GM18873 (cell line): ENCODE measurements at regions not wholly inside any gene's neighbourhood (a gene's known extent, or its start where the extent isn't known, plus 50 kb on each side); places are given as distances from the start of the nearest gene placed in this dataset.

ENCODE experiments used
- ATAC-seq: cut with Tn5 transposase; IDR thresholded peaks from one replicate; pipeline ENCODE4 v1.9.1; 2021; ENCODE audit warnings: mild to moderate bottlenecking, moderate library complexity, moderate number of reproducible peaks; ENCODE audit not compliant: unreplicated experiment, low FRiP score

DNA sequence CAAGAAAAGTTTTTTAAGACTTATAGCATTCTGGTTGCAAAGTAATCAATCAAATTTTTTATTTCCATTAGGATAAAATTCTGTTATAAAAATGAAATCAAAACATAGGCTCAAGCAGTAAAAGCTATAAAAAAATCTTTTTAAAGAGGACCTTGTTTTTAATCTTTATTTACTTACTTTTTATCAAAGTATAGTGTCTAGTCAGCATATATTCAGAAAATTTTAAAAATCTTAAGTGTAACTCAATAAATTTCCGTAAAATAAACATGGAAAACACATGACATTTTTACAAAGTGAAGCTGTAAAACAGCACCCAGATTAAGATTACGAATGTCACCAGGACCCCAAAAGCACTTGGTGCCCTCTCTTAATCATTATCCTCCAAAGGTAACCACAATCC, 302.4 kb downstream of the TMEM161B start:
- ATAC-seq = no peak

DNA sequence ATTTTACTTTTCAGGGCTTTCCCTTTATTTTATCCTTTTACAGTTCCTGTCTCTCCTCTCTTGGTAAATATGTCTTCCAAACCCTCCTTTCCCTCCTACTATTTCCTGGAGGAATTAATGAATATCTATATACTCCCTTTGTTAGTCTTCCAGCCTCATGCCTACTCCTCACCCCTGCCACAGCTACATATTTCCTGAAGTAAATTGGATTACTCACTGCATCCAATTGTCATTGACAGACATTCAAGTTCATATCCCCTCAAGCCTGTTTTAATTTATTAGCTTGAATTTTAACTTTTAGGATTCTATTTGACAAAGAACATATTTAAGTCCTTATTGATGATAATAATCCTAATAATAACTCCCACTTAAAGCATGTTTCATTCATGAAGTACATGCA, 314.5 kb downstream of the TMEM161B start:
- ATAC-seq = no peak

DNA sequence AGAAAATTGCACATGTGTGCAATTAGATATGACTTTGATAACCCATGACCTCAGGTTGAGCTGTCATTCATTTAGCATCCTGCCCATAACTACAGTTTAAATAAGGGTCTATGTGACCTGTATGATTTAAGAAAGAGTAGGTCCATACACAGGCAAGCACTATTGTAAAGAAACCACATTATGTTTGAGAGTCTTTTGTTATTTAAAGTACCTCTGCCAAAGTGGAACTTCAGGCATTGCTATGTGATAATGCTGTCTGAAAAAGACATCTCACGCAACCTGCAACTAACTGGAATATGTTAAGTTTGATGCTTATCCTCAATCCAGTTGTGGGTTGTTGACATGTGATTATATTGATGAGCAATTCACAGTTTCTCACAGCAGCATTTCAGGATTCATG, 317.0 kb downstream of the TMEM161B start:
- ATAC-seq = no peak

DNA sequence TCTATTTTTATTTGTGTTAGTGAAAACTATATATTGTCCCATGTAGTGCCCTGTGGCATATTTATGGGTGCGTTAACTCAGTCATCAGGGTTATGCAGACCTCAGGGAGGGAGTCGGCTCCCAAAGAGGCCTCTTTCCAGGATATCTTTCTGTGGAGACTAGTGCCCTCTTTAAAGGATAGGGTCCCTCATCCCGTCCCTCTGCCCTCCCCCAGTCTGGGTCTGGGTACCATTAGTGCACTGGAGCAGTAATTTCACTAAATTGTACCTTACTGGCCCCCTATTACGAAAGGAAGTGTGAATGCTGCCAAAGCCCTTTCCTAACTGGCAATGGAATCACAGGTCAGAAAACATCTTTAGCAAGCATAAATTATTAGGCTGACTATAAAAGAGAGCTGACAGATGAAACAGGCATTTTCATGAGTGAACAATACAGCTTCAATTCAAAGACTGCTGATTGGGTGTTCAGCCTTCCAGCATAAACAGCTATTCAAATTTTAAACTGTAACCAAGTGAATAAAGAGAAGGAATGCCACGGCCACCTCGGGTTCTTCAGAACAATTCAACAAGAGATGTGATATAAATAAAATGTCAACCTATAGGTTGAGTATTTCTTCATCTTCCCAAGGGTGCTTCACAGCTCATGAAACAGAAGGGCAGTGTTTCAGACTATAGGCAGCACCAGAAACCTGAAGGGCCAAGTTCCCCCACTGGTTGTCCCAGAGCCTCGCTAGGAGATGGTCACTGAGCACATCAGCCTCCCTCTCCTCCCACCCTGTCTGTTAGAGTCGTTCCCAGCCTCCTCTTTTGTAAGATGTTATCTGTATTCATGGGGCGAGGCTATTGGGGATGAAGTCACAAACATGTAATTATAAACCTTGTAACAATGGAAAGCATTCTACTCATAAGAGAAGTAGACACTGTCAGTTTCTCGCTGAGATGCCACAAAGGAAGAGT, 318.7 kb downstream of the TMEM161B start:
- no peak for ATAC-seq

DNA sequence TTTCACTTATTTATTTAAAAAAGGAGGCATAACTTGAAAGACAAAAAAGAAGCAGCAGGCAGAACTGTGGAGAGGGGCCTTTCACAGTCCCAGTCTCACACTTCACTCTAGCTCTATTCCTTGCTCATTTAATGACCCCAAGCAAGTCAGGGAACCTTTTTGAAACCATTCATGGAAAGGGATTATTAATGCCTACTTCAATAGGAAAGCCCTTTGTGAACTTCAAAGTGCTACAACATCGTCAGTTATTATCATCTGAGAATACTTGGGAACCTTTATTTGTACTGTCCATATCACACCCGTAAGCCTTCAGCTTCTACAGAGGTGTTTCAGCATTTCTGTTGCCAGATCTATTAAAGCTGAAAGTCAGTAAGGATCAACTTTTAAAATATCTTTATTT, 320.2 kb downstream of the TMEM161B start:
- no peak for ATAC-seq

DNA sequence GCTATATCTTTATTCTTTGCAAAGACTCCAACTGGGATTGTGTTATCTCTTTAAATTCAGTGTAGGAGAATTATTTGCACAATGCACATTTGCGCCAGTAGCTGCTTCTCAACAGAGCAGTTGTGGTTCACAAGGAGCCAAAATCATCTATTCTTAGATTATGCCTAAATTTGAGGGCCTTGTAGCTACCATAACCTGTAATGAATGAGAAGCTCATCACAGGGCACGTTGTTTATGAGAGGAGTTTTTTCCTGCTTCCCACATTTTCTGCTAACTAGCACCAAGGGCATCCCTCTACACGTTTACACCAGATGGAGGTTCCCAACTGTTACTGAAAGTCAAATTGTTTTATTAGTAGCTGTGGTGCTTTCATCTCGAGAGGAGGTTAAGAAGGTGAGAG, 322.4 kb downstream of the TMEM161B start:
- no peak for ATAC-seq

DNA sequence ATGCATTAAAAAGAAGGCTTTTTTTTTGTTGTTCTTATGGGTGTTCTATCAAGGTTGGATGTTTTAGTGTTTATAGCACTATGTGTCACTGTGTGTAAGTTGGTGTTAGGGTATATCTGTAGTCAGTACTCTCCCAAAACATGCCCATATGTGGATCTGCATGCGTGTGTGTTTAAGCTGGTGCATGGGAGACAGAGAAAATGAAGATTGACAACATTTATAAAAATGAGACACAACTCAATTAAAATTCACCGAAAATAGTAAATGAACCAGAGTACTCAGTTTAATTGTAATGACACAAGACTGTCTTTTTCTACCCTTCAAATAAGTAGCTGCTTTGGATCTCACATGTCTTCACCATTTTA, 323.4 kb downstream of the TMEM161B start:
- no peak for ATAC-seq

DNA sequence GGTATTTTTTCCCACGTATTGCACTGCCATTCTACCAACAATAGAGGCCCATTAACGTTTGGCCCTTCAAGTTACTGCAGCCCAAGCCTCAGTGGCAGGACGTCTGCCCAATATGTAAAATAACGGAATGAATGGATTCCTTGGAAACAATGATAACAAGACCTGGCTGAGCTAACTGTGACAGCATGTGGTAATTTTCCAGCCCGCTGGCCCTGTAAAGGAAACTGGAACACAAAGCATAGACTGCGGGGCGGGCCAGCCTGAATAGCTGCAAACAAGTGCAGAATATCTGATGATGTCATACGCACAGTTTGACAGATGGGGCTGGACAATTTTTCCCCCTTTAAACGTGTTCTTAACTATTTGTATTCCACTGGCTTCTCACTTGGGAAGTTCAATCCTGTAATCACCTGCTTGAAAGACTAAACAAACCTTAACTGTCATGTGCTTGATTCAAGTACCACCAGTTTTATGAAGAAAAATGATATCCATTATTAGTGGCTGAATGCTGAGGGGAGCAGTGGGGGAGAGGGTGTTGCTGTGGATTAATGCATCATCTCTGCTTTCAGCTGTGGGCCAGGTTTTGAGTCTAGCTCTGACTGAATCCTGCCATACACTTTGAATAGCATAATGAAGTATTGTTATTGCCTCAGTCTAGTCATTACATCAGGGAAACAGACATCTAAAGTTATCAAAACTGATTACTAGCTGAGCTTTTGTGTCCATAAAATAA, 323.9 kb downstream of the TMEM161B start:
- ATAC-seq = no peak

DNA sequence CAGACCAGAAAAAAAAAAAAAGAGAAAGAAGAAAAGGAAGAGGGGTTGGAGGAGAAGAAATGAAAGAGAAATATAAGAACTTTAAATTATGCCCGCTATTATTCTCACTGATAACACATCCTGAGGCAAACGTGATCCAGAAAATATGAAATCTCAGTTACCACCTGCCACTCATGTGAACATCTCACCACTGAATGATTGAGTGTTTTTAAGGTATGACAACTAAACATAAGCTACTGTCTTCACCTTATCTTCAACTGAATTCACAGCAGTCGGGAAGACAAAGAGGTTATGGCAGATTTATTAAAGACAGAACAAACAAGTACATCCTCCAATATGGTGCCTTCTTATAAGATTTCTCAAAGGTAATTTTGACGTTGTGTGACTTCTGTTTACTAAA, 327.9 kb downstream of the TMEM161B start:
- ATAC-seq = no peak

DNA sequence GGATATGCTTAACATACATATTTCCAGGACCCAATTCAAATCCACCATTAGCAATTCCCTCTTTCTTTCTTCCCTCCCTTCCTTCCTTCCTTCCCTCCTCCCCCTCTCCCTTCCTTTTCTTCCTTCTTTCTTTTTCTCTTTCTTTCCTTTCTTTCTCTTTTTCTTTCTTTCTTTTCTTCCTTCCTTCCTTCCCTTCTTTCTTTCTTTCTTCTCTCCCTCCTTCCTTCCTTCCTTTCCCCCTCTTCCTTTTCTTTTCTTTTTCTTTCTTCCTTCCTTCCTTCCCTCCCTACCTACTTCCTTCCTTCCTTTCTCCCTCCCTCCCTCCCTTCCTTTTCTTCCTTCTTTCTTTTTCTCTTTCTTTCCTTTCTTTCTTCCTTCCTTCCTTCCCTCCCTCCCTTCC, 332.0 kb downstream of the TMEM161B start:
- ATAC-seq = no peak

DNA sequence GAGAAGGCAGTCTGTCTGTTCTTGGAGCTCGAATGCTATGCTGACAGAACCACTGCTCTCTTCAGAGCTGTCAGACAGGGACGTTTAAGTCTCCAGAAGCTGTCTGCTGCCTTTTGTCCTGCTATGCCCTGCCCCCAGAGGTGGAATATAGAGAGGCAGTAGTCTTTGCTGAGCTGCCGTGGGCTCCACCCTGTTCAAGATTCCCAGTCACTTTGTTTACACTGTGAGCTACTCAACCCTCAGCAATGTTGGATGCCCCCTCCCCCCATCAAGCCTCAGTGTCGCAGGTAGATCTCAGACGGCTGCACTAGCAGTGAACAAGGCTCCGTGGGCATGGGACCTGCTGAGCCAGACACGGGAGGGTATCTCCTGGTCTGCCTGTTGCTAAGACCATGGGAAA, 344.2 kb downstream of the TMEM161B start:
- ATAC-seq = no peak

DNA sequence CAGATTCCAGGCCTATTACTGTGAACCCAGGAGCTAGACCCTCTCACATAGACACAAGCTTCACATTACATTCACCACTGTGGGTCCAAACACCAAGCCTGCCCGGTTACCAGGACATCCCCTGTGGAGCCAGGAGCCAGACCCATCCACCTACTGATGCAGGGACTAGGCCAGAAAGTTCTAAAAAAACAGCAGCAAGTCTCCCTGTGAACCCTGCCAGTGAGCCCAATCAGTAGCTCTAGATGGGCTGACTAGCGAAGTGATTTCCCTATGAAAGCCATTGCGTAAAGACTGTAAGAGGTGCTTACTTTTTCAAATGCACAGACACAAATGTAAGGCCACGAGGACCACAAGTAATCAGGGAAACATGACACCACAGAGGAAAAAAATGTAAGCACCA, 352.3 kb downstream of the TMEM161B start:
- ATAC-seq = no peak

DNA sequence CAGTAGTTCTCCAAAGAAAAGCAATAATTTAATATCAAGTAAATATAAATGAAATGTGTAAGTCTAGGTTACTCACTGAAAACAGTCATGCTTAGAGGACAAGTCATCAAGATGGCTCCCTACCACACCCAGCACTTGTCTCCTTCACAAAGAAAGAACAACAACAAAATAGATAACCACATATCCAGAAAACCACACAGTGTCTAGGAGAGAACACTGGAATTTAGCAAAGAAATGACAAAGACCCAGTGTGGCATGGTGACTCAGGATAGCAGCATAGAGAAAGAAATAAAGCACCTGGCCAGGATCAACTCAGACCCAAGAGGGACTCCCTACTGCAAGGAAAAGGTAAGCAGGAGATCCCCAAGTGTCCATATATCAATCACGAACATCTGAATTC, 356.2 kb downstream of the TMEM161B start:
- ATAC-seq = no peak

DNA sequence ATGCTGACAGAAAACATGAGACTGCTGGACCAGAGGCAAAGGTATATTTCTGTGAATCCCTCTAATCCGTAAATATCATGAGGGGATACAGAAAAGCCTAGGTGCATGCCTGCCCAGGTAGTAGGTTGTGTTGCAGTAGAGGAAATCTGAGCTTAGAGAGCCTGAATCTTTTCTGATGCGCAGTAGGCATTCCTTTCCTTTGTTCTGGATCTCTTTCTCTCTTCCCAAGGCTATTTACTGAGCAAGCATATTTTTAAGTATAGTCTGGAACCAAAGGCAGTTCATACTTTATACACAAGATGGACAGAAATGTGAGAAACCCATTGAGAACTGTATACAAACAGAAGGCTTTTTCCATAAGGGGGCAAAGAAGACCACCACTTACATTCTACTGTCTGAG, 359.3 kb downstream of the TMEM161B start:
- no peak for ATAC-seq

DNA sequence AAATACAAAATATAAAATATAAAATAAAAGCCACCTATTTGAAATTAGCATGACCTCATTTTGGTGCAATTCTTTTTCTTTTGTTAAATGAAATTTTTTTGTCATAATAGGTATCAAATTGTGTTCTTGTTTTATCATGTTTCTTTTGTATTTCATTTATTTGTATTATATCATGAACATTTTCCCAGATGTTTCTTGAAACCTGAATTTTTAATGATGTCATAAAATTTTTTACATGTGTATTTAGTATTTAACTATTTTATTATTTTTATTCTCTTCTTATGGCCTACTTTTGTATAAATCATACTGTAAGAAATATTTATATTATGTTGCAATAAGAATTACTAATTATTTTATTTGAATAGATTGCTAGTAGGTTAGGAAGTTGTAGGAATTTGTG, 361.7 kb downstream of the TMEM161B start:
- ATAC-seq = no peak

DNA sequence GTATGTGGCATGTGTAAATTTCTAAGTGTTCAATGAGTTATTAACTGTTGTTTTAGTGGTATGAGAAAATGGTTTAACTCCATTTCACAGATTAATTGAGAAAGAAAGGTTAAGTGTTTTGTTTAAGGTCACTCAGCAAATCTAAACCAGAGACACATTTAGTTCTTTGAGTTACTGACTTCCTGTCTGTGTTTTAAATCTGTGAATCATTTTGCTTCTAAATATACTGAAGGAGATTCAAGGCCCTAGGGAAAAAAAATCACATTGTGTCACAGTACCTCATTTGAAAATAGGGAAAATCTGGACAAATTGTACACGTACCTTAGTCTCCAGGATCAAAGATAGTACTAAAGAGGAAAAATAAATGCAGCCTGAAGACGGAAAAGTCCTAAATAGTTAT, 368.2 kb downstream of the TMEM161B start:
- ATAC-seq = no peak

DNA sequence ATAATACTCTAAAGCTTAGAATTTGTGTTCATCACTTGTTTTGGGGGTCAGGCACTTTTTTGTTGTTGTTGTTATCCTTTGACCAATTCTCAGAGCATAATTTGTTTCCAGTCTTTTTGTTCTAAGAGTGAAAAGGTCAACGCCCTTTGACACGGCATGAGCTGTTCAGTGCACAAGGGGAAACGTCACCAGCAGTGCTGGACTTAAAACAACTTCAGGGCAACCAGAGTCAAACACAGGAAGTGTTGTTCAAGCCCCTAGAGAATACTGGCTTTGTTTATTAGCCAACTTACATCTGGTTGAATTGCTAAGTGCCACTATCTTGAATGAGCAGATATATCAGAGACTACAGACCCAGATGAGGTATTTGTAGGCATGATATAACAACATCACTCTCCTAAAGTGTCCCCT, 368.9 kb downstream of the TMEM161B start:
- peak; percentile 73 for ATAC-seq

DNA sequence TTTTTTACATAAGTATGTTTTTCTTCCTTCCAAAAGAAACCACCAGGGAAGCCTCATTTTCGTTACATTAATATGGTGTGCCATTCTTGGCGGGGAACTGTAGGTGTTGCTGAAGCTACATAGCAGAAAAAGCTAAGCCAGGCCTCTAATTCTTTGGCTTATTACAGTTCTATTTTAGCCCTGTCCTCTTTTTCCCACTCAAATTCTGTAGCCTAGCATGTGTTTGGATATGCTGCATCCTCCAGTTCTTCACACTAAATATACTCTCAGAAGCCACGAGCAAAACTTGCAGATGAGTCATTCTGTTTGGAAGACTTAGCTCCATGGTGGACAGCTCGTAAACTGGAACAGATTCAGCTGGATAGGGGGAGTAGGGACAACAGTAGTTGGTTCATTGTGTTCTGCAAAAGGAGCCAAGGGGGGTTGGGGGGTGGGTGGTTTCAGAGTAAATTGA, 369.4 kb downstream of the TMEM161B start:
- ATAC-seq = no peak

DNA sequence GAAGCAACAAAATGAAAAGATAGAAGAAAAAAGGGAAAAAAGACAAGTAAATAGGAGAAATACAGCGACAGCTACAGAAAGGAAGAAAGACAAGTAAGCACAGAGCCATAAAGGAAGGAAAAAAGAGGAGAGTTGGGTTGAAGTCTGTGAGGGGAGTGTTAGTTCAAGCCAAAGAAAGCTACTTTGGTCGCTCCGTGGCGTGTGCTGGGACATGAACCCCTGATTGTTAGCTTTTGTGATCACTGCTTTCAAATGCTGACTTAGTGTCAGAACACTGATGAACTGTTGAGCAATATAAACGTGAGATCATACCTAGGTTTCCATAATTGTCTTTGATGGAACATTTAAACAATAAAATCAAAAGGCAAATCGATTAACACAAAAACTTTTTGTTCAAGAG, 370.1 kb downstream of the TMEM161B start:
- no peak for ATAC-seq

DNA sequence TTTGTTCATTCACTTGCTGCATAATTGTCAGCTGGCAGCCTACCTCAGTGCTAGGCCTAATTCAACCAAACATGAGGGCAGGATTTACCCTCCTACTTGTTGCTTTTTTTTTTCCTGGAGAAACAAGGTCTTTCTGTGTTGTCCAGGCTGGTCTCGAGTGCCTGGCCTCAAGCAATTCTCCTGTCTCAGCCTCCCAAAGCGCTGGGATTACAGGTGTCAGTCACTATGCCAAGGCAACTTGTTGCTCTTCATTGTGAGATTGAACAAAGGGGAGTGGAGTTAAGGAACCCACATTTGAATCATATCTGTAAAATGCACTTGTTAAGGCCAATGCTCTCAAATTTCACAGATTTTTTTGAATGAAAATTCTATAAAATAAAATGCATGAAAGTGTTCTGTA, 380.5 kb downstream of the TMEM161B start:
- no peak for ATAC-seq

DNA sequence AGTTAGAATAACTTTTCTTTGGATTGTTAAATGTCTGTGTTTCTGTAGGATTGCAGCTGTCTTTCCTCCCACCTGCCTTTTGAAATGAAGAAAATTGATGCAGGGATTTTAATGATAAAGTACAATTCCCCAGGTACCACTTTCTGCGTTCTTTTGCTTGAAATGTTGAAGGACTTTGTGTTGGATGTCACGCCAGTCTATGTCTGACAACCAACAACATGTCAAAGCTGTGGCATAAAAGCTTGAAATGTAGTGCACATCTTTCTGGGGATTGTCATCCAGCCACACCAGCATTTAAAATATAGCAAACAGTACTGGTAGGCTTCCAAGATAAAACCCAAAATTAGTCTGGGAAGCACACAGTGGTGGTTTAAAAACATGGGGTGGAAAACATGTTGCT, 381.4 kb downstream of the TMEM161B start:
- ATAC-seq = no peak

DNA sequence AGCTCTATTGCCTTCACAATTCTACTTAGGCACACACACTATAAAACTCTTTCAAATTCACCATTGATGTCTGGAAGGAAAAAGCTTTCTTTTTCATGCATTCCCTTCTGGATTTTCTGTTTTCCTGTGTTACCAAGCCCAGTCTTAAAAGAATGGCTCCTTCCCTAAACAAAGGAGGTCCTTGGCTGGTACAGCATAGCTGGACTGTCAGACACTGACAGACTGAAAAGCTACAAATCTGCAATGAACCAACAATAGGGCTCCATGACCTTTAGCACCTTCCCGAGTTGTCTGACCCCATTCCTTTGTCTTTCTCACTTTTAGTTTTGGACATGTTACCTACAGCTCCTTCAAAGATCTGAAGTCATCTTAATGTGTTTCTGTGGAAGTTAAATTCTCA, 382.5 kb downstream of the TMEM161B start:
- no peak for ATAC-seq
